ENCODE measurements at regions not wholly inside any gene's neighbourhood (a gene's known extent, or its start where the extent isn't known, plus 50 kb on each side); places are given as distances from the start of the nearest gene placed in this dataset.

DNA sequence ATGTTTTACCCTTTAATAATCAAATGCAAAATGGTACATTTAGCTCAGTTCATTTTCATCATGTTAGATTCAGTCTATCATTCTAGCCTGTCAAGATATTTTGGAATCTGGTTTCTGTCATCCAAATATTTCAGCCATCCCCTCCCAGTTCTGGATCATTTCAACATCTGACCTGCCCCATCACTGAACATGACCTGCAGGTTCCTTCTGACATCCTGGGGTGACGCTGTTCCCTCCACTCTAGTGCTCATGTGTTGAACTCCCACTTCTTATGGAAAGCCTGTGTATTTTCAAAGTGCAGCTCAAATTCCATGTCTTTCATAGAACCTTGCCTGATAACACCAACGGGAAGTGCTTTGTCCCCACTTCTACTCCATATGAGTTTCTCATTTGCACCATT, 320.0 kb upstream of the TNP1 start:
- Histone ChIP-seq H3K27ac (no peak overlapping the region), H3K4me3 (no peak overlapping the region), H3K27me3 (no peaks in the 10 kb centered on the region), H3K4me1 (no peaks in the 10 kb centered on the region), H3K9me3 (no peaks in the 10 kb centered on the region), H3K36me3 (no peaks in the 10 kb centered on the region)
- no peak for DNase-seq
- intact Hi-C loops (cut with DNase I) = no loop called here
- TF ChIP-seq, protein P1, sequence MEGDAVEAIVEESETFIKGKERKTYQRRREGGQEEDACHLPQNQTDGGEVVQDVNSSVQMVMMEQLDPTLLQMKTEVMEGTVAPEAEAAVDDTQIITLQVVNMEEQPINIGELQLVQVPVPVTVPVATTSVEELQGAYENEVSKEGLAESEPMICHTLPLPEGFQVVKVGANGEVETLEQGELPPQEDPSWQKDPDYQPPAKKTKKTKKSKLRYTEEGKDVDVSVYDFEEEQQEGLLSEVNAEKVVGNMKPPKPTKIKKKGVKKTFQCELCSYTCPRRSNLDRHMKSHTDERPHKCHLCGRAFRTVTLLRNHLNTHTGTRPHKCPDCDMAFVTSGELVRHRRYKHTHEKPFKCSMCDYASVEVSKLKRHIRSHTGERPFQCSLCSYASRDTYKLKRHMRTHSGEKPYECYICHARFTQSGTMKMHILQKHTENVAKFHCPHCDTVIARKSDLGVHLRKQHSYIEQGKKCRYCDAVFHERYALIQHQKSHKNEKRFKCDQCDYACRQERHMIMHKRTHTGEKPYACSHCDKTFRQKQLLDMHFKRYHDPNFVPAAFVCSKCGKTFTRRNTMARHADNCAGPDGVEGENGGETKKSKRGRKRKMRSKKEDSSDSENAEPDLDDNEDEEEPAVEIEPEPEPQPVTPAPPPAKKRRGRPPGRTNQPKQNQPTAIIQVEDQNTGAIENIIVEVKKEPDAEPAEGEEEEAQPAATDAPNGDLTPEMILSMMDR (IDR thresholded peaks at IDR 0.05) = no peak
- no peak for TF ChIP-seq POLR2A (IDR thresholded peaks at IDR 0.05)
- 75 to 91% methylated on average over 2 of the region's 2 CpGs for whole genome bisulfite sequencing, 2 donors

DNA sequence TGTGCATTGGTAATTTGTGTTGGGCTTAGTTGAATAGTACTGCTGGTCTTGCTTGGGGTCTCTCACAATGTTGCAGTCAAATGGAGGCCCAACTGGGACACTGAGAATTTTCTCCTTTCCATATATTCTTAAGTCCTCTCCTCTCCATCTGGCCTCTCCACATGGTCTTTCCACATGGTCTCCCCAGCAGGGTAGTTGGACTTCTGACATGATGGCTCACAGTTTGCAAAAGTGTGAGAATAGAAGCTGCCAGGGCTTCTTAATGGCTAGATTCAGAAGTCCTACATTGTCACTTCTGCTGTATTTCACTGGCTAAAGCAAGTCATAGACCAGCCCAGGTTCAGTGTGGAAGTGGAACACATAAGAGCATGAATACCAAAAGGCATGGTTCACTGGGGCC, 318.5 kb upstream of the TNP1 start:
- TF ChIP-seq, protein P1 (IDR thresholded peaks at IDR 0.05) = no peak
- TF ChIP-seq POLR2A (IDR thresholded peaks at IDR 0.05) = no peak
- intact Hi-C loops (cut with DNase I) = no loop called here
- DNase-seq = no peak
- no peaks in the 10 kb centered on the region for H3K27me3 ChIP-seq
- H3K36me3 ChIP-seq = no peaks in the 10 kb centered on the region
- no peak overlapping the region for H3K4me3 ChIP-seq
- no peaks in the 10 kb centered on the region for H3K9me3 ChIP-seq
- H3K4me1 ChIP-seq = no peaks in the 10 kb centered on the region
- H3K27ac ChIP-seq = no peak overlapping the region

DNA sequence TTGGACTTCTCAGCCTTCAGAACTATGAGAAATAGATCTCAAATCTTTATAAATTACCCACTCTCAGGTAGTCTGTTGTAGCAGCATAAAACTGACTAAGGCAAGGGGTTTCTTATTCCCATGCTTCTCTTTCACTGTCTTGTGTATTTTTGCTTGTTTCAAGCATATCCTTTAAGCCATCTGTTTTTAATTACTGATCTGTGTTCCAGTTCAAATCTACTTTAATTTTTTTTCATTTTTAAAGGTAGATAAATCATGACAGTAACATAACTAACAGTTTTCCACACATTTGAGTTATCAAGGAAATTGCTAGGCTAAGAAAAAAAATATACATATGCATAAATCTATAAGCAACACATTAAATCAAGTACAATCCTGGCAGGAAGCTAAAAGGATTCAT, 317.9 kb upstream of the TNP1 start:
- intact Hi-C loops (cut with DNase I) = no loop called here
- Histone ChIP-seq H3K9me3 (no peaks in the 10 kb centered on the region), H3K27ac (no peak overlapping the region), H3K36me3 (no peaks in the 10 kb centered on the region), H3K27me3 (no peaks in the 10 kb centered on the region), H3K4me3 (no peak overlapping the region), H3K4me1 (no peaks in the 10 kb centered on the region)
- DNase-seq = no peak
- no peak for TF ChIP-seq POLR2A (IDR thresholded peaks at IDR 0.05)
- TF ChIP-seq, protein P1 (IDR thresholded peaks at IDR 0.05) = no peak

DNA sequence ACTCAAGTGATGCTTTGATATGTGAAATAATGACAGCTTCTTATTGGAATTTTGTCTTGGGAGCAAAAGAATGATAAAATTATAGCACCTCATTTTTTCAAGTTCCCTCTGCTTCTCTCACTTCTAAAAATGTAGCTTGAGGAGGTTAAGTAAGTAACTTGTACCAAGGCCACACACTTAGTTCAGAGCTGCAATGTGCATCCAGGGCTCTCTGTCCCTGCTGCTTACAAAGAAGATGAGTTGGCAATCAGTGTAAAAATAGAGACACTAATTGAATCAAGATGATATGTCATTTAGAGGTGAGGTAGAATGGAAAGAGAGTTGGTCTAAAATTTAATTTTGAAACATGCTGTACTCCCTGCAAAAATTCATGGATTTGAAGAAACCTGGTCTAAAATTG, 312.0 kb upstream of the TNP1 start:
- DNase-seq = no peak
- Histone ChIP-seq H3K27me3 (no peaks in the 10 kb centered on the region), H3K36me3 (no peaks in the 10 kb centered on the region), H3K27ac (no peak overlapping the region), H3K4me1 (no peaks in the 10 kb centered on the region), H3K4me3 (no peak overlapping the region), H3K9me3 (no peaks in the 10 kb centered on the region)
- intact Hi-C loops (cut with DNase I) = no loop called here
- TF ChIP-seq, protein P1 (IDR thresholded peaks at IDR 0.05) = no peak
- no peak for TF ChIP-seq POLR2A (IDR thresholded peaks at IDR 0.05)

DNA sequence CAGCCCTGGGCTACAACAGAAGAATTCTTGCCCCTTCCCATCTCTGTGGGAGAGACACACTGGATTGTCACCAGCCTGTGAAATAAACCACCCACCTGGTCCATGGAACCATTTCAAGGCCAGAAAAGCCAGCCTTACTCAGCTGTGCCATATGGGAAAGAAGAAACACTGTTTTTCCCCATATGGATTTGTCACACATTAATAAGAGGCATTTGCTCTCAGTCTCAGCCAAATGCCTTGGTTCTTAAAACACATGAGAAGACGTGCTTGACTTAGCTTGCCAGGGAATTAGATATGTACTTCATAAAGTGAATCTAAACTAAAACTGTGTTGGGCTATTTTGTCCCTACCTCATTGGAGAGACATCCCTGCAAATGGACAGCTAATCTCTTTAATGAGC, 308.6 kb upstream of the TNP1 start:
- WGBS, 2 donors = 50 to 75% methylated on average over 1 of the region's 1 CpG
- no peak overlapping the region for H3K4me3 ChIP-seq
- no peaks in the 10 kb centered on the region for H3K36me3 ChIP-seq
- DNase-seq = no peak
- peaks cover 0 to 6% (median 0%) of the 10 kb centered on the region in 3 donors for H3K4me1 ChIP-seq
- no peaks in the 10 kb centered on the region for H3K27me3 ChIP-seq
- peak overlapping the region in 3 of 4 donors; percentile 22 to 47 (median 45) for H3K27ac ChIP-seq
- no peaks in the 10 kb centered on the region for H3K9me3 ChIP-seq
- no peak for TF ChIP-seq POLR2A (IDR thresholded peaks at IDR 0.05)
- TF ChIP-seq, protein P1 (IDR thresholded peaks at IDR 0.05) = no peak
- intact Hi-C loops (cut with DNase I) = no loop called here
